ENCODE measurements at regions not wholly inside any gene's neighbourhood (a gene's known extent, or its start where the extent isn't known, plus 50 kb on each side); places are given as distances from the start of the nearest gene placed in this dataset.

- DNase-seq (ENCODE audit: low read depth in 2 of 2): no peak
Measured at GRCh38 chr10:131689954-131690757, 210.7 kb upstream of the PPP2R2D start.

- DNase-seq (ENCODE audit: low read depth in 2 of 2): no peak
Measured at GRCh38 chr10:131690805-131691239, 210.0 kb upstream of the PPP2R2D start.

GRCh38 chr10:131691481-131692090 lies 209.2 kb upstream of the PPP2R2D start:
- no peak for DNase-seq (ENCODE audit: low read depth in 2 of 2)

GRCh38 chr10:131692176-131692575 lies 208.6 kb upstream of the PPP2R2D start:
- no peak for DNase-seq (ENCODE audit: low read depth in 2 of 2)

GRCh38 chr10:131692686-131693334 lies 208.0 kb upstream of the PPP2R2D start:
- DNase-seq (ENCODE audit: low read depth in 2 of 2): no peak

- no peak for DNase-seq (ENCODE audit: low read depth in 2 of 2)
Measured at GRCh38 chr10:131693766-131694165, 207.0 kb upstream of the PPP2R2D start.

- no peak for DNase-seq (ENCODE audit: low read depth in 2 of 2)
Measured at GRCh38 chr10:131694168-131694780, 206.5 kb upstream of the PPP2R2D start.

- DNase-seq (ENCODE audit: low read depth in 2 of 2): no peak
Measured at GRCh38 chr10:131694781-131695495, 205.9 kb upstream of the PPP2R2D start.

- DNase-seq (ENCODE audit: low read depth in 2 of 2): no peak
Measured at GRCh38 chr10:131695496-131696165, 205.2 kb upstream of the PPP2R2D start.

- no peak for DNase-seq (ENCODE audit: low read depth in 2 of 2)
Measured at GRCh38 chr10:131697476-131698128, 203.2 kb upstream of the PPP2R2D start.

GRCh38 chr10:131698232-131698631 lies 202.6 kb upstream of the PPP2R2D start:
- no peak for DNase-seq (ENCODE audit: low read depth in 2 of 2)

GRCh38 chr10:131698986-131699385 lies 201.8 kb upstream of the PPP2R2D start:
- DNase-seq (ENCODE audit: low read depth in 2 of 2): no peak

- no peak for DNase-seq (ENCODE audit: low read depth in 2 of 2)
Measured at GRCh38 chr10:131700032-131700431, 200.8 kb upstream of the PPP2R2D start.

- DNase-seq (ENCODE audit: low read depth in 2 of 2): no peak
Measured at GRCh38 chr10:131700506-131700905, 200.3 kb upstream of the PPP2R2D start.

GRCh38 chr10:131701131-131701947 lies 199.5 kb upstream of the PPP2R2D start:
- no peak for DNase-seq (ENCODE audit: low read depth in 2 of 2)

- DNase-seq (ENCODE audit: low read depth in 2 of 2): no peak
Measured at GRCh38 chr10:131702531-131703356, 198.1 kb upstream of the PPP2R2D start.

- DNase-seq (ENCODE audit: low read depth in 2 of 2): no peak
Measured at GRCh38 chr10:131703541-131703940, 197.3 kb upstream of the PPP2R2D start.

- no peak for DNase-seq (ENCODE audit: low read depth in 2 of 2)
Measured at GRCh38 chr10:131703941-131704340, 196.9 kb upstream of the PPP2R2D start.

GRCh38 chr10:131706476-131706875 lies 194.3 kb upstream of the PPP2R2D start:
- no peak for DNase-seq (ENCODE audit: low read depth in 2 of 2)

Data from stimulated activated CD4-positive, alpha-beta T cell treated with anti-CD3 and anti-CD28 coated beads, Interleukin-1b, Interleukin-23, amount 100 ng/mL, for 4 hours (primary cell).